ENCODE measurements at regions not wholly inside any gene's neighbourhood (a gene's known extent, or its start where the extent isn't known, plus 50 kb on each side); places are given as distances from the start of the nearest gene placed in this dataset.

- CTCF ChIA-PET (ENCODE audit: unreplicated experiment), result no interaction called here
- no peak overlapping the region for H2AFZ ChIP-seq (ENCODE audit: low read length)
- TF ChIP-seq EZH2phosphoT487 (IDR thresholded peaks at IDR 0.05; ENCODE audit: borderline replicate concordance, low read depth, low read length) (no peak), CTCF (conservative IDR thresholded peaks at IDR 0.05; ENCODE audit: low read length) (no peak)
These were observed 365.2 kb upstream of the SPRY2 start for GRCh38 chr13:80706164-80706471.

GRCh38 chr13:80705371-80706163, 364.6 kb upstream of the SPRY2 start:
- Histone ChIP-seq H3K9me3 (ENCODE audit: low read length) (no peaks in the 10 kb centered on the region), H2AFZ (ENCODE audit: low read length) (no peak overlapping the region), H3K27ac (ENCODE audit: low read depth, low read length, poor library complexity, severe bottlenecking) (no peak overlapping the region), H4K20me1 (ENCODE audit: insufficient read depth, low read length) (no peaks in the 10 kb centered on the region), H3K4me3 (ENCODE audit: low read depth, low read length, poor library complexity, severe bottlenecking) (no peak overlapping the region), H3K36me3 (ENCODE audit: insufficient read depth, low read length) (no peaks in the 10 kb centered on the region), H3K4me1 (ENCODE audit: insufficient read depth, low read length, poor library complexity, severe bottlenecking) (no peaks in the 10 kb centered on the region), H3K9me2 (ENCODE audit: insufficient read depth, low read length) (no peaks in the 10 kb centered on the region), H3K4me2 (ENCODE audit: low read length) (no peak overlapping the region), H3K79me2 (ENCODE audit: insufficient read depth, low read depth, low read length) (no peaks in the 10 kb centered on the region)
- BruUV-seq (replicated peaks), result no TSS peak
- POLR2A ChIA-PET, result interaction anchor here (0.6 kb wide), 1 partner anchor 1295 kb away, joined by 3 read pairs; no protein-coding TSS in a partner anchor
- DNase-seq (ENCODE audit: low spot score), result no peak
- CTCF ChIA-PET (ENCODE audit: unreplicated experiment), result no interaction called here
- intact Hi-C loops (cut with micrococcal nuclease; ENCODE audit: unreplicated experiment), result no loop called here
- TF ChIP-seq EZH2phosphoT487 (IDR thresholded peaks at IDR 0.05; ENCODE audit: borderline replicate concordance, low read depth, low read length), result no peak
- no peak for TF ChIP-seq CTCF (conservative IDR thresholded peaks at IDR 0.05; ENCODE audit: low read length)

More at GRCh38 chr13:80706164-80706471, 365.2 kb upstream of the SPRY2 start:
- Histone ChIP-seq H3K36me3 (ENCODE audit: insufficient read depth, low read length) (no peaks in the 10 kb centered on the region), H3K4me2 (ENCODE audit: low read length) (no peak overlapping the region), H4K20me1 (ENCODE audit: insufficient read depth, low read length) (no peaks in the 10 kb centered on the region), H3K9me2 (ENCODE audit: insufficient read depth, low read length) (no peaks in the 10 kb centered on the region), H3K79me2 (ENCODE audit: insufficient read depth, low read depth, low read length) (no peaks in the 10 kb centered on the region), H3K4me1 (ENCODE audit: insufficient read depth, low read length, poor library complexity, severe bottlenecking) (no peaks in the 10 kb centered on the region), H3K9me3 (ENCODE audit: low read length) (no peaks in the 10 kb centered on the region), H3K4me3 (ENCODE audit: low read depth, low read length, poor library complexity, severe bottlenecking) (no peak overlapping the region), H3K27ac (ENCODE audit: low read depth, low read length, poor library complexity, severe bottlenecking) (no peak overlapping the region)
- no TSS peak for BruUV-seq (replicated peaks)
- no peak for DNase-seq (ENCODE audit: low spot score)
- POLR2A ChIA-PET, result no interaction called here
- intact Hi-C loops (cut with micrococcal nuclease; ENCODE audit: unreplicated experiment), result no loop called here

GRCh38 chr13:80704369-80704768, 363.4 kb upstream of the SPRY2 start:
- H3K9me3 ChIP-seq (ENCODE audit: low read length), result no peaks in the 10 kb centered on the region
- no peak overlapping the region for H3K4me2 ChIP-seq (ENCODE audit: low read length)
- intact Hi-C loops (cut with micrococcal nuclease; ENCODE audit: unreplicated experiment), result no loop called here
- H3K4me3 ChIP-seq (ENCODE audit: low read depth, low read length, poor library complexity, severe bottlenecking), result no peak overlapping the region
- no peaks in the 10 kb centered on the region for H3K4me1 ChIP-seq (ENCODE audit: insufficient read depth, low read length, poor library complexity, severe bottlenecking)
- H2AFZ ChIP-seq (ENCODE audit: low read length), result no peak overlapping the region
- no TSS peak for BruUV-seq (replicated peaks)
- ChIA-PET CTCF (ENCODE audit: unreplicated experiment) (no interaction called here), POLR2A (interaction anchor here (0.7 kb wide), 1 partner anchor 42 kb away, joined by 3 read pairs; no protein-coding TSS in a partner anchor)
- H3K36me3 ChIP-seq (ENCODE audit: insufficient read depth, low read length), result no peaks in the 10 kb centered on the region
- no peaks in the 10 kb centered on the region for H4K20me1 ChIP-seq (ENCODE audit: insufficient read depth, low read length)
- H3K9me2 ChIP-seq (ENCODE audit: insufficient read depth, low read length), result no peaks in the 10 kb centered on the region
- no peak for TF ChIP-seq EZH2phosphoT487 (IDR thresholded peaks at IDR 0.05; ENCODE audit: borderline replicate concordance, low read depth, low read length)
- TF ChIP-seq CTCF (conservative IDR thresholded peaks at IDR 0.05; ENCODE audit: low read length), result no peak
- H3K27ac ChIP-seq (ENCODE audit: low read depth, low read length, poor library complexity, severe bottlenecking), result no peak overlapping the region
- DNase-seq (ENCODE audit: low spot score), result no peak
- no peaks in the 10 kb centered on the region for H3K79me2 ChIP-seq (ENCODE audit: insufficient read depth, low read depth, low read length)
